Peyer's patch (tissue), 4 donors: ENCODE measurements at regions not wholly inside any gene's neighbourhood (a gene's known extent, or its start where the extent isn't known, plus 50 kb on each side); places are given as distances from the start of the nearest gene placed in this dataset.

Source experiments
- CTCF ChIP-seq, 6 experiments: fragments of 450-650 bp in 4 of 6; fragments of 200-600 bp in 2 of 6; sonication (generic) in 1 of 6; IDR thresholded peaks; one replicate each; pipeline ENCODE4 v1.5.1; 2017 to 2019; ENCODE audit warnings: antibody characterized with exemption in 6 of 6, mild to moderate bottlenecking in 3 of 6, moderate library complexity in 1 of 6
- POLR2A ChIP-seq, 2 donors: fragments of 450-650 bp; IDR thresholded peaks; one replicate each; pipeline ENCODE4 v1.5.1; 2017; ENCODE audit warnings: antibody characterized with exemption in 2 of 2, mild to moderate bottlenecking in 2 of 2, moderate library complexity in 2 of 2

- TF ChIP-seq CTCF (IDR thresholded peaks at IDR 0.05) (no peak), POLR2A (IDR thresholded peaks at IDR 0.05) (no peak)
Observed at GRCh38 chr11:112780351-112781087, 180.7 kb upstream of the NCAM1 start.
